ENCODE measurements at regions not wholly inside any gene's neighbourhood (a gene's known extent, or its start where the extent isn't known, plus 50 kb on each side); places are given as distances from the start of the nearest gene placed in this dataset.

DNA sequence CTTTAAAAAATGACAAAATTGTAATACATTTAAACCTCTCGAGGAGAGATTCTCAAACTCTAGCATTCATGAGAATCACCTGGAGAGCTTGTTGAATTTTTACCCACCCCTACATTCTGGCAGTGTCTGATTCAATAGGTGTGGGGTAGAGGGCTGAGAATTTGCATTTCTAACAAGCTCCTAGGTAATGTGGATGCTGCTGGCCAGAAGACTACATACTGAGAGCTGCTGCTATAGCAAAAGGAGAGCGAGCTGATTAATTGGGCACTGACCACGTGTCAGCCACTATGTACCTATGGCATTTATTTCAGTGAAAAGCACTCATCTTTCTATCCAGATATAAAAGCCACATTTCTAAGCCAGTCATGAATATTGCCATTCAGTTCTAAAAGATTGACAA, 169.0 kb upstream of the NRSN1 start:
- no peak for TF ChIP-seq POLR2AphosphoS5 (IDR thresholded peaks at IDR 0.05)
- no peak for TF ChIP-seq POLR2A (IDR thresholded peaks at IDR 0.05)

All from sigmoid colon (tissue), 4 donors.